H1 (cell line): ENCODE measurements at regions not wholly inside any gene's neighbourhood (a gene's known extent, or its start where the extent isn't known, plus 50 kb on each side); places are given as distances from the start of the nearest gene placed in this dataset.

ENCODE experiments used
- CTCF ChIA-PET: fragments of 300-600 bp; sonication (Branson Sonifier 250); formaldehyde crosslinking; loops from one replicate; lab custom pipeline; 2021; ENCODE audit not compliant: partially characterized antibody; lab: Charles Lee
- POLR2A ChIA-PET: fragments of 300-600 bp; sonication (Branson Sonifier 250); formaldehyde crosslinking; loops from one replicate; lab custom pipeline; 2021; ENCODE audit warnings: inconsistent platforms; ENCODE audit not compliant: partially characterized antibody; lab: Charles Lee
- DNase-seq, 2 experiments: peaks; one replicate each; pipeline versions ENCODE4 v3.0.0 to v3.0.0-alpha.2; 2010 to 2022; ENCODE audit warnings: low spot score in 2 of 2, low read depth in 1 of 2, mixed read lengths in 1 of 2
- FAIRE-seq: peaks from 2 replicates; lab custom pipeline; 2011; peaks lifted over from hg19 to GRCh38; lab: Jason Lieb, UNC
- H2AFZ ChIP-seq: 2 replicates; pipeline ENCODE4 v1.8.1; 2012; ENCODE audit warnings: low read length, inconsistent platforms
- H2AK5ac ChIP-seq: 2 replicates; pipeline ENCODE4 v1.6.1; 2013; ENCODE audit warnings: low read depth, low read length
- H2BK120ac ChIP-seq: replicated peaks from 2 replicates; pipeline ENCODE3; 2013; ENCODE audit warnings: low read depth, low read length, inconsistent platforms
- H2BK12ac ChIP-seq: 2 replicates; pipeline ENCODE4 v1.6.1; 2013; ENCODE audit warnings: low read depth, low read length
- H2BK15ac ChIP-seq: 2 replicates; pipeline ENCODE4 v1.6.1; 2013; ENCODE audit warnings: low read length
- H2BK20ac ChIP-seq: 2 replicates; pipeline ENCODE4 v1.6.1; 2013; ENCODE audit warnings: low read length
- H2BK5ac ChIP-seq: 2 replicates; pipeline ENCODE4 v1.6.1; 2013; ENCODE audit warnings: low read depth, low read length
- H3K14ac ChIP-seq: 2 replicates; pipeline ENCODE4 v1.6.1; 2013; ENCODE audit warnings: inconsistent platforms; ENCODE audit not compliant: insufficient read length
- H3K18ac ChIP-seq: 2 replicates; pipeline ENCODE4 v1.6.1; 2013; ENCODE audit warnings: low read length; ENCODE audit errors: extremely low read depth
- H3K23ac ChIP-seq: 2 replicates; pipeline ENCODE4 v1.6.1; 2013; ENCODE audit warnings: inconsistent platforms; ENCODE audit not compliant: insufficient read length
- H3K23me2 ChIP-seq: 2 replicates; pipeline ENCODE4 v1.6.1; 2013; ENCODE audit warnings: low read depth, low read length
- H3K27ac ChIP-seq: 2 replicates; pipeline ENCODE4 v1.6.1; 2011; ENCODE audit warnings: low read depth, low read length, inconsistent platforms
- H3K27me3 ChIP-seq, 4 experiments: replicated peaks in 1 of 4; 1 replicate in 1 of 4; 2 replicates in 3 of 4; pipeline versions ENCODE4 v1.6.1 to v1.8.1; 2011 to 2013; ENCODE audit warnings: low read length in 3 of 4, mild to moderate bottlenecking in 3 of 4, inconsistent platforms in 2 of 4, mixed read lengths in 2 of 4, moderate library complexity in 1 of 4; ENCODE audit not compliant: control insufficient read depth in 3 of 4, insufficient read depth in 3 of 4; ENCODE audit errors: extremely low read depth in 1 of 4
- H3K36me3 ChIP-seq, 4 experiments: 2 replicates each; pipeline versions ENCODE4 v1.6.1 to v1.8.1; 2011 to 2013; ENCODE audit warnings: mild to moderate bottlenecking in 4 of 4, low read length in 3 of 4, moderate library complexity in 2 of 4, control low read depth in 1 of 4, inconsistent platforms in 1 of 4; ENCODE audit not compliant: insufficient read depth in 4 of 4, control insufficient read depth in 2 of 4
- H3K4ac ChIP-seq: replicated peaks from 2 replicates; pipeline ENCODE3; 2013; ENCODE audit warnings: low read length, low read depth, mixed read lengths, inconsistent platforms; ENCODE audit not compliant: insufficient read length
- H3K4me1 ChIP-seq, 4 experiments: replicated peaks in 1 of 4; 1 replicate in 1 of 4; 2 replicates in 3 of 4; pipeline versions ENCODE4 v1.6.1 to v1.8.1; 2011 to 2013; ENCODE audit warnings: low read length in 3 of 4, inconsistent platforms in 2 of 4, mixed read lengths in 1 of 4; ENCODE audit not compliant: insufficient read depth in 4 of 4, control insufficient read depth in 3 of 4
- H3K4me2 ChIP-seq, 2 experiments: 2 replicates each; pipeline versions ENCODE4 v1.6.1 to v1.8.1; 2011 to 2013; ENCODE audit warnings: low read depth in 2 of 2, low read length in 2 of 2, control low read depth in 1 of 2, inconsistent platforms in 1 of 2, mild to moderate bottlenecking in 1 of 2; ENCODE audit not compliant: insufficient read depth in 1 of 2
- H3K4me3 ChIP-seq, 4 experiments: fragments of 200-600, 300-600 bp in 1 of 4; sonication (generic), shearing (Covaris generic), sonication (Bioruptor Twin) in 1 of 4; 2 replicates each; pipeline versions ENCODE4 v1.5.1 to v1.8.1; 2011 to 2016; ENCODE audit warnings: low read length in 4 of 4, low read depth in 3 of 4, control low read depth in 2 of 4, inconsistent platforms in 2 of 4, mild to moderate bottlenecking in 2 of 4, mixed read lengths in 1 of 4, moderate library complexity in 1 of 4; ENCODE audit not compliant: insufficient read depth in 2 of 4; ENCODE audit errors: extremely low read depth in 1 of 4
- H3K56ac ChIP-seq: replicated peaks from 2 replicates; pipeline ENCODE3; 2013; ENCODE audit warnings: low read depth, mild to moderate bottlenecking, mixed read lengths, low read length, inconsistent platforms; ENCODE audit not compliant: insufficient read length
- H3K79me1 ChIP-seq: 2 replicates; pipeline ENCODE4 v1.6.1; 2013; ENCODE audit warnings: low read depth, low read length, control low read depth
- H3K79me2 ChIP-seq, 2 experiments: 2 replicates each; pipeline versions ENCODE4 v1.6.1 to v1.8.1; 2012 to 2013; ENCODE audit warnings: low read length in 2 of 2, mild to moderate bottlenecking in 2 of 2, inconsistent platforms in 1 of 2; ENCODE audit not compliant: insufficient read depth in 2 of 2, control insufficient read depth in 1 of 2
- H3K9ac ChIP-seq, 4 experiments: replicated peaks in 1 of 4; 1 replicate in 1 of 4; 2 replicates in 3 of 4; pipeline versions ENCODE4 v1.6.1 to v1.8.1; 2011 to 2013; ENCODE audit warnings: low read depth in 3 of 4, low read length in 3 of 4, control low read depth in 2 of 4, mild to moderate bottlenecking in 2 of 4, moderate library complexity in 2 of 4, inconsistent platforms in 1 of 4; ENCODE audit errors: extremely low read depth in 1 of 4
- H3K9me3 ChIP-seq, 2 experiments: 2 replicates each; pipeline versions ENCODE4 v1.6.1 to v1.8.1; 2012 to 2013; ENCODE audit warnings: mild to moderate bottlenecking in 2 of 2, moderate library complexity in 2 of 2, control low read depth in 1 of 2, inconsistent platforms in 1 of 2, low read depth in 1 of 2, low read length in 1 of 2, mixed read lengths in 1 of 2; ENCODE audit not compliant: insufficient read depth in 2 of 2
- H4K20me1 ChIP-seq, 2 experiments: replicated peaks in 1 of 2; 2 replicates each; pipeline versions ENCODE3 to v1.8.1; 2011 to 2013; ENCODE audit warnings: inconsistent platforms in 2 of 2, low read length in 2 of 2, mild to moderate bottlenecking in 1 of 2; ENCODE audit not compliant: insufficient read depth in 2 of 2, control insufficient read depth in 1 of 2
- H4K5ac ChIP-seq: 2 replicates; pipeline ENCODE4 v1.6.1; 2013; ENCODE audit warnings: low read length, low read depth, mixed read lengths, inconsistent platforms; ENCODE audit not compliant: insufficient read length
- H4K8ac ChIP-seq: 2 replicates; pipeline ENCODE4 v1.8.0; 2013; ENCODE audit warnings: mild to moderate bottlenecking, moderate library complexity, low read length, inconsistent platforms; ENCODE audit not compliant: insufficient read depth; ENCODE audit errors: extremely low read depth
- H4K91ac ChIP-seq: replicated peaks from 2 replicates; pipeline ENCODE3; 2013; ENCODE audit warnings: low read length, mixed read lengths, inconsistent platforms; ENCODE audit not compliant: insufficient read length
- BACH1 ChIP-seq: IDR thresholded peaks from 2 replicates; pipeline ENCODE4 v1.6.1; 2012; ENCODE audit warnings: low read length, improper control_type of control experiment
- RNF2 ChIP-seq: fragments of 200-900, 300-1000 bp; sonication (generic); IDR thresholded peaks from 2 replicates; pipeline ENCODE4 v1.7.1; 2016; ENCODE audit warnings: borderline replicate concordance, low read depth, mild to moderate bottlenecking, antibody characterized with exemption, low read length; ENCODE audit not compliant: poor library complexity, severe bottlenecking; ENCODE audit errors: missing control alignments
- YY1 ChIP-seq: IDR thresholded peaks from 2 replicates; pipeline ENCODE4 v1.6.1; 2011; ENCODE audit warnings: low read depth, mild to moderate bottlenecking, low read length
- WGBS, 2 experiments: shearing (Covaris generic) in 1 of 2; methylation state at CpG; one replicate each; pipeline versions ENCODE4 v1.1.6 to v1.1.7; 2013 to 2015; ENCODE audit warnings: low lambda C conversion rate in 2 of 2, mixed read lengths in 2 of 2, inconsistent platforms in 1 of 2, low coverage in 1 of 2, missing lambda C conversion rate in 1 of 2; ENCODE audit not compliant: insufficient replicate concordance in 2 of 2, insufficient coverage in 1 of 2, insufficient read length in 1 of 2; ENCODE audit errors: extremely low coverage in 1 of 2, missing lambda C conversion rate in 1 of 2; 5-methylcytosine and 5-hydroxymethylcytosine counted together

- no peak overlapping the region for H3K23ac ChIP-seq
- CTCF ChIA-PET = no interaction called here
- no peak overlapping the region for H3K4me2 ChIP-seq
- no peak overlapping the region for H3K56ac ChIP-seq
- H3K9me3 ChIP-seq = no peaks in the 10 kb centered on the region; a peak in 1 of 4 replicates
- H3K9ac ChIP-seq = no peak overlapping the region
- H3K27me3 ChIP-seq = no peaks in the 10 kb centered on the region
- no peak overlapping the region for H4K91ac ChIP-seq
- H2BK5ac ChIP-seq = no peak overlapping the region
- H3K14ac ChIP-seq = no peak overlapping the region
- no peaks in the 10 kb centered on the region for H3K23me2 ChIP-seq
- H4K8ac ChIP-seq = no peak overlapping the region
- H2BK120ac ChIP-seq = no peak overlapping the region
- FAIRE-seq = no peak
- H4K20me1 ChIP-seq = no peaks in the 10 kb centered on the region
- no peak overlapping the region for H3K27ac ChIP-seq
- H3K79me2 ChIP-seq = no peaks in the 10 kb centered on the region
- POLR2A ChIA-PET = no interaction called here
- no peak overlapping the region for H2BK15ac ChIP-seq
- no peak overlapping the region for H3K18ac ChIP-seq
- H3K4ac ChIP-seq = no peak overlapping the region
- H2BK12ac ChIP-seq = no peak overlapping the region
- H3K36me3 ChIP-seq = no peaks in the 10 kb centered on the region
- no peaks in the 10 kb centered on the region for H3K4me1 ChIP-seq
- no peak overlapping the region for H4K5ac ChIP-seq
- H2AFZ ChIP-seq = no peak overlapping the region
- 96% methylated on average over 3 of the region's 3 CpGs; no CpG with 5 or more reads in 1 of the 2 experiments for WGBS, 2 experiments
- no peak for DNase-seq
- H2AK5ac ChIP-seq = no peak overlapping the region
- no peak overlapping the region for H3K4me3 ChIP-seq
- H2BK20ac ChIP-seq = no peak overlapping the region
- no peaks in the 10 kb centered on the region for H3K79me1 ChIP-seq
- no peak for TF ChIP-seq RNF2
- no peak for TF ChIP-seq YY1
- no peak for TF ChIP-seq BACH1
These were observed 224.5 kb downstream of the TEX13C start for GRCh38 chrX:125544031-125544660.
